NB4 (cell line): ENCODE measurements at regions not wholly inside any gene's neighbourhood (a gene's known extent, or its start where the extent isn't known, plus 50 kb on each side); places are given as distances from the start of the nearest gene placed in this dataset.

Source experiments
- DNase-seq: peaks from one replicate; pipeline ENCODE4 v3.0.0; 2010; ENCODE audit warnings: low read depth
- H3K4me3 ChIP-seq: one replicate; pipeline ENCODE4 v1.5.1; 2011; ENCODE audit warnings: mild to moderate bottlenecking, low read depth, low read length, moderate library complexity
- CTCF ChIP-seq: IDR thresholded peaks from one replicate; pipeline ENCODE4 v1.5.1; 2012; ENCODE audit warnings: low read depth, low read length
- MAX ChIP-seq: IDR thresholded peaks from 2 replicates; pipeline ENCODE4 v1.6.1; 2011; ENCODE audit warnings: low read depth, low read length
- MYC ChIP-seq: IDR thresholded peaks from 2 replicates; pipeline ENCODE4 v1.6.1; 2011; ENCODE audit warnings: low read depth, low read length
- POLR2A ChIP-seq: IDR thresholded peaks from 2 replicates; pipeline ENCODE4 v1.6.1; 2011; ENCODE audit warnings: mild to moderate bottlenecking; ENCODE audit not compliant: insufficient read length; ENCODE audit errors: extremely low read depth

GRCh38 chr19:31503211-31503610 is 154.0 kb upstream of the TSHZ3 start:
- TF ChIP-seq CTCF (no peak), MYC (no peak), MAX (no peak), POLR2A (no peak)
- H3K4me3 ChIP-seq, result no peak overlapping the region
- no peak for DNase-seq

- H3K4me3 ChIP-seq, result no peak overlapping the region
- no peak for DNase-seq
- no peak for TF ChIP-seq MYC
- no peak for TF ChIP-seq CTCF
- TF ChIP-seq MAX, result no peak
- TF ChIP-seq POLR2A, result no peak
These were observed 155.0 kb upstream of the TSHZ3 start for GRCh38 chr19:31504221-31504620.

GRCh38 chr19:31505596-31505910 is 156.3 kb upstream of the TSHZ3 start:
- H3K4me3 ChIP-seq, result no peak overlapping the region
- no peak for DNase-seq
- TF ChIP-seq MAX, result no peak
- TF ChIP-seq MYC, result no peak
- no peak for TF ChIP-seq POLR2A
- TF ChIP-seq CTCF, result no peak

- DNase-seq, result no peak
- TF ChIP-seq MAX, result no peak
- TF ChIP-seq POLR2A, result no peak
- TF ChIP-seq CTCF, result no peak
- TF ChIP-seq MYC, result no peak
- H3K4me3 ChIP-seq, result no peak overlapping the region
These were observed 156.9 kb upstream of the TSHZ3 start for GRCh38 chr19:31506102-31506501.

- no peak overlapping the region for H3K4me3 ChIP-seq
- TF ChIP-seq MAX, result no peak
- no peak for TF ChIP-seq POLR2A
- no peak for TF ChIP-seq CTCF
- TF ChIP-seq MYC, result no peak
- no peak for DNase-seq
These were observed 161.4 kb upstream of the TSHZ3 start for GRCh38 chr19:31510635-31511034.

GRCh38 chr19:31511098-31511497 is 161.9 kb upstream of the TSHZ3 start:
- TF ChIP-seq CTCF (no peak), MYC (no peak), POLR2A (no peak), MAX (no peak)
- no peak overlapping the region for H3K4me3 ChIP-seq
- no peak for DNase-seq
